ENCODE measurements at regions not wholly inside any gene's neighbourhood (a gene's known extent, or its start where the extent isn't known, plus 50 kb on each side); places are given as distances from the start of the nearest gene placed in this dataset.

- TF ChIP-seq, protein P1, sequence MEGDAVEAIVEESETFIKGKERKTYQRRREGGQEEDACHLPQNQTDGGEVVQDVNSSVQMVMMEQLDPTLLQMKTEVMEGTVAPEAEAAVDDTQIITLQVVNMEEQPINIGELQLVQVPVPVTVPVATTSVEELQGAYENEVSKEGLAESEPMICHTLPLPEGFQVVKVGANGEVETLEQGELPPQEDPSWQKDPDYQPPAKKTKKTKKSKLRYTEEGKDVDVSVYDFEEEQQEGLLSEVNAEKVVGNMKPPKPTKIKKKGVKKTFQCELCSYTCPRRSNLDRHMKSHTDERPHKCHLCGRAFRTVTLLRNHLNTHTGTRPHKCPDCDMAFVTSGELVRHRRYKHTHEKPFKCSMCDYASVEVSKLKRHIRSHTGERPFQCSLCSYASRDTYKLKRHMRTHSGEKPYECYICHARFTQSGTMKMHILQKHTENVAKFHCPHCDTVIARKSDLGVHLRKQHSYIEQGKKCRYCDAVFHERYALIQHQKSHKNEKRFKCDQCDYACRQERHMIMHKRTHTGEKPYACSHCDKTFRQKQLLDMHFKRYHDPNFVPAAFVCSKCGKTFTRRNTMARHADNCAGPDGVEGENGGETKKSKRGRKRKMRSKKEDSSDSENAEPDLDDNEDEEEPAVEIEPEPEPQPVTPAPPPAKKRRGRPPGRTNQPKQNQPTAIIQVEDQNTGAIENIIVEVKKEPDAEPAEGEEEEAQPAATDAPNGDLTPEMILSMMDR (IDR thresholded peaks at IDR 0.05): no peak
- no peak for TF ChIP-seq POLR2A (IDR thresholded peaks at IDR 0.05)
Measured at GRCh38 chr16:73214825-73215677, 167.1 kb upstream of the ZFHX3 start.
